SW 1271 (cell line): ENCODE measurements at regions not wholly inside any gene's neighbourhood (a gene's known extent, or its start where the extent isn't known, plus 50 kb on each side); places are given as distances from the start of the nearest gene placed in this dataset.

Source experiments
- DNase-seq, 2 experiments: peaks; one replicate each; lab custom pipeline; 2025; lab: John Stamatoyannopoulos, UW

DNA sequence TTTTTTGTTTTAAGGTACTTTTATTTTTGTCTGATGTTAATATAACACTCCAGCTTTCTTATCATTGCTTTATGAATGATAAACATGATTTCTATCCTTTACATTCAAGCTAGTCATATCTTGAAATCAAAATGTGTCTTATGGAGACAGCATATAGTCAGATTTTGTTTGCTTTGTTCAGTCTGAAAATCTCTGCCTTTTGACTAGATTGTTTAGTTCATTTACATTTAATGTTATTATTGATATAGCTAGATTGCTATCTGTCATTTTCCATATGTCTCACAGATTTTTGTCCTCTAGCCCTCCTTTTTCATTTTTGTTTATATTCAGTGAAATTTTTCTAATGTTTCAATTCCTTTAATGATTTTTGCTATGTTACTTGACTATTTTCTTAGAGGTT lies 332.8 kb downstream of the SMOC2 start:
- no peak for DNase-seq

DNA sequence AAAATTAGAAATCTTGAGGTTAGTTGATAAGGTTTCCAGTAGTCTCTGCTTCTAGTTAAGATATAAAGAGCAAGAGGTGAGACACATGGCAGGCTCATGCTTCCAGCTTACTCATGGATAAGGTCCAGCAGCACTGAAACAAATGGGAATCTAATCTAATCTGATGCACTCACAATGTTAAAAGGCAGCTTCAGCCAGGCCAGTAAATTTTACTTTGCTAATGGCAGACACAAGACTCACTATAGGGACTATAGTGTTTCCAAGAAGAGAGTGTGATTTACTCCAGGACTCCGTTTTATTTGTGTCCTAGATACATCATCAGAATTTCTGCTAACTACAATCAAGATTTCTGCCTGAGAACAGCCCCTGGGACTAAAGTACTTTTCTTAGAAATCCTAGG lies 324.8 kb downstream of the SMOC2 start:
- no peak for DNase-seq

DNA sequence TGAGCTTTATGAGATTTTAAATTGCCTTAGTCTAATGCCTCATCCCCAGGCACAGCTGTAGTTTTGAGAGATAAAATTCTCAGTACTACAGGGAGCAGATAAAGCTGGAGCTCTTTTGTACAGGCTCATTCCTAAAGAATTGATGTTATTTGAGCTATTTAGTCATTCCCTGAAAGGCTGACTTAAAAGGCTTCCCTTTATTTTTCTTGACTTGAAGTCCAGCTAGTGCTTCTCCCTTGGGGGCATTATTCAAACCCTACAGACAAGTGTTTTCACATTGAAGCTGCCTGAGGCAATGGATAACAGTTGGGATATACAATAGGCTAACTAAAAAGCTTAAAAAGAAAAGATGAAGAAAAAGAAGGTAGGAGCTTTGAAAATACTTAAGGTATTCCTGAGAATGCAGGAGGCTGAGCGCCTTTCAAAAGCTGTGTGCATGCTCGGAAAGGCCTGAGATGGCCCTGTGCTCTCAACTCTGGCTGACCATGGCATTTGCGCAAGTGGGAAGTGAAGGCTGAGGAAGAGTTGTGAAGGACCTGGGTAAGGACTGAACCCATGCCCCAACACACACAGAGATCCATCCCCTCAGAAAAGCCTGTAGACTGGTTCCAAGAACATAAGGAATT lies 315.1 kb downstream of the SMOC2 start:
- DNase-seq, result no peak

DNA sequence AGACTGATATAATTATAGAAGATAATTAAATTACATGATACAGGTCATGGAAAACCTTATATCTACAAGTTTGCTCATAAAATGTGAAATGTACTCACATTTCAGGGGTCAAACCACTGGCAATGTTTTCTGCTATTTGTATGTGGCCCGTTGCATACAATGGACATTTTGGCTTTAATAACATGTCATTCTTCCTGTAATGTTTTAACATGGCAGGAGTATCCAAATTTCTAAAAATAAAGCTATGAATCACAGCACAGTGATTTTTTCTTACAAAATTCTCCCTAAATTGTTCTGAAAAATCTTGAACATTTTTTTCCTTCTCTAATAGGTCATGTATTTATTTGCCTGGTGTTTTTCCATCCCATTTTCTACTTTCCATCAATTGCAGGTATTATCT lies 305.7 kb downstream of the SMOC2 start:
- DNase-seq, result no peak

DNA sequence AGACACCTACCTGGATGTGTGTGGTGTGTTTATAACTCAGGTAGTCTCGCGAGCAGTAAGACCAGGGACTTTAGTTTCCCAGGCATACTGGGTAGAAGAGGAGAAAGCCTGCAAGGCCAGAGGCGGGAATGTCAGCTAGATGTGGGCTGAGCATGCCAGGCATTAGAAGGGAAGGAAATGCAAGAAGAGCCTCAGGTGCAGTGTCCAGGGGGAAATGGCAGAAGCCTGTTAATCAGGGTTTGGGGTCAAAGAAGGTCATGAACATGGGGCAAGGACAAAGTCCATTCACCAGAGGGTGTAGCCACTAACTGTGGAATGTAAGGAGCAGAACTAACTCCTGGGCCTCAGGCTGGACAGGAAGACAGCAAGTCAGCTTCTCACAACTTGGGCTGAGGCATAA lies 305.0 kb downstream of the SMOC2 start:
- no peak for DNase-seq

DNA sequence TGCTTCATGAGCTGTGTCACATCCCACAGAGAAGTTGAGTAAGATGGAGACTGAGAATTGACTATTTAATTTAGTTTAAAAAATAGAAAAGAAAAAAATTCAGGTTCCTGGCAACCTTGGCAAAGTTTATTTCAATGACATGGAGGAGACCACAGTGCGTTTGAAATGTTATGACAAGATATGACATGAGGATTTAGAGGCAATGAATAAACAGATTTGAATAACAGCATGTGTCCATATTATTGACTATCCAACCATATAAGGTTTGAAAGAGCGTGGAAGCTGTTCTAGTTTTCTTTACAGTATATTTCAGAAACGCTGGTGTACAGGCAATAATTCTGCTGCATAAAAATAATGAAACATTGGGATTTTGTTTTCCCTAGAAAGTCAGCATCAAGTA lies 303.9 kb downstream of the SMOC2 start:
- no peak for DNase-seq

DNA sequence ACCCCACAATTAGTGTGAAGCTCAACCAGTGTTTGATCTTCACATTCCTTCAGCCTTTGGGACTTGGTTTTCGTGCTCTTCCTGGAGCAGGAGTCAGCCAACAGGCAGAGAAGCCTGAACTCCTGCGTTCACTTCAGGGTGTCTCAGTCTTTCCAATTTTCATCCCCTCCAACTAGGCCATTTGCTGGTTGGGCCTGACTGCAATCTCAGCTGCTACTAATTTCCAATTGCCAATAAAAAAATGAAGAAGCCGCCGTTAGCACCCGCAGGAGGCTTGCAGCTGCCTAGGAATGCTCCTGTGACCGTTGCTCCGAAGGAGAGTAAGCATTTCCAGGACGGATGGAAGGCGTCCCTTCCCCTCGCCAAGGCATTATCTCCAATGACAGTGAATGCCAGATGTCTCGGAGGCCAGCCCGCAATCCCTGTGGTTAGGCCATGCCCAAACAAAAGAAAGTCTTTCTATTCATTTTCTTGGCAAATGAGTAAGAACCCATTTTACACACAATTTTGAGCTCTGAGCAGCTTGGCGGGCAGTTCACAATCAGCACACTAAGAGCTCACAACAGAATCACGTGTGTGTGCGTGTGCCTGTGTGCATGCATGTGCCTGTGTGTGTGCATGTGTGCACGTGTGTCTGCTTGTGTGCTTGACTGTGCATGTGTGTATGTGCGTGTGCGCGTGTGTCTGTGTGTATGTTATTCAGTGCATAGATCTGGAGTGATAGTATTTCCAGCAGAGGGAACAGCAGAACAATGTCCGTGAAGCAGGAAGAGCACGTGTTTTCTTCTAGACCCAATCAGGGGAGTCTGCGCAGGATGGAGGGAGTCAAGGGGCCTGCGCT lies 301.2 kb downstream of the SMOC2 start:
- no peak for DNase-seq

DNA sequence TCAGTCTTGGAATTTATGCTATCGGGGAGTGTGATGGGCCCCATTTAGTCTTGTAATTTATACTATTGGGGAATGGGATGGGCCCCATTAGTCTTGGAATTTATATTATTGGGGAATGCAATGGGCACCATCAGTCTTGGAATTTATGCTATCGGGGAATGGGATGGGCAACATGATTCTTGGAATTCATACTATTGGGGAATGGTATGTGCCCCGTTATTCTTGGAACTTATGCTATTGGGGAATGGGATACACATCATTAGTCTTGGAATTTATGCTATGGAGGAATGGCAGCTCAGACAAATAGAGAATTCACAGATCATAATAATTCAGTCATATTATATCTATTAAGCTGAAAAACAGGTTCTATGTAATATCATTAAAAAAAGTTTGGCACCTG lies 300.3 kb downstream of the SMOC2 start:
- DNase-seq, result no peak

DNA sequence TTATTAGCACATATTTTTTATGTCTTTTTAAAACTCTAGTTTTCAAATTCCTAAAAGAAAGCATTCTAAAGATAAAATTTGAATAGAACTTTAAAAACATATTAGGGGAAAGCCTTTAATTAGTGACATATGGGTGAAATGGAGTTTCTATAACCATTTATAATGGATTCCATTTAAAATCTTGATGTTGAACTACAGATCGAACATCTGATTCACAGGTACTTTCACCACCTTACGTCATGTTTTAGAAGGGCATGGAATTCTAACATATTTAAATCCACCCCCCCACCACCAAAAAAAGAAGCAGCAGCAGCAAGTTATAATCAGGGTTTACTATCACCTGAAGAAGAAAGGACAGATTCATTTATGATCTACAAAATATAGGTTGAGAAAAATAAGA lies 298.4 kb downstream of the SMOC2 start:
- no peak for DNase-seq

DNA sequence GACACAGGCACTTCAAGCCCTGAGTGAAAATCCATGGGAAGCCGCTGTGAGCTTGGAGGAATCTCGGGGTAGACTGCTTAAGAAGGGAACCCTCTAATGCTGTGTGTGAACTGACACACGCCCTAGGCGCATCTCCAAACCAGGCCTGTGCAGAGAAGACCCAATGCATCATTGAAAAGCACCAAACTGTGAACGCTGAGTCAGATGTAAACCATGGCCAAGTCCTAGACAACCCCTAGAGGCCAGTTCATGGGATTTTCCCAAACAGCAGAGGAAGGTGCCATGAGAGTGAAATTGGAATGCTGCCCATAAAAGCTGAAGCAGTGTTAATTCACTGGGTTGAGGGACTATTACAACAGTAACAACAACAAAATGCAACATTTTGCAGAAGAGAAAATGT lies 296.5 kb downstream of the SMOC2 start:
- no peak for DNase-seq

DNA sequence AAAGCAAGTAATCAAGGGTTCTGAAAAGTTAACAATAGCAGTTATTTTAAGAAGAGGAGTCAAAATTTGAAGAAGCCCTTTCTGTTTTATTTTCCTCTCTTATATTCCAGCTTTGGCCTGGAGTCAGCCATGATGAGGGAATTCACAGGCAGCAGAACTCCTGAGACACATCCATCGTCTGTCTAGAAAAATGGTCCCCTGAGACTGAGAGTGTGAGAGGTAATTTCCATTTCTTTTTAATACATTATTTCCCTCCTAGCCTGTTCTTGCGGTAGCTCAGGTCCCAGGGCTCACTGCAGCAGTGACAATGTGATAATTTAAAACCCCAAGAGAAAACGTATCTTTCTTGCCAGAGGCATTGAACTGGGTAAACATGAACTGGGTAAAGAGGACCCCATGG lies 296.0 kb downstream of the SMOC2 start:
- no peak for DNase-seq

DNA sequence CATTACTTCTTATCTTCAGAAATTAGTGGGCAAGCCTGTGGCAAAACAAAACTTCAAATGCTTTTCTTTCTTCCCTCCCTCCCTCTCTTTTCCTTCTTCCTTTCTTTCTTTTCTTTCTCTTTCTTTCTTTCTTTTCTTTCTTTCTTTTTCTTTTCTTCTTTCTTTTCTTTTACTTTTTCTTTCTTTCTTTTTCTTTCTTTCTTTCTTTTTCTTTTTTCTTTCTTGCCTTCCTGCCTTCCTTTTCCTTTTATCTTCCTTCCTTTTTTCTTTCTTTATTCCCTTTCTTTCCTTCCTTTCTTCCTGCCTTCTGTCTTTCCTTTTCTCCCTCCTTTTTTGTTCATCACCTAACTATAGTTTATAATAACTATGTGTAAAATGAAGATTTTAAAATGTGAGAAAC lies 295.1 kb downstream of the SMOC2 start:
- DNase-seq, result no peak

DNA sequence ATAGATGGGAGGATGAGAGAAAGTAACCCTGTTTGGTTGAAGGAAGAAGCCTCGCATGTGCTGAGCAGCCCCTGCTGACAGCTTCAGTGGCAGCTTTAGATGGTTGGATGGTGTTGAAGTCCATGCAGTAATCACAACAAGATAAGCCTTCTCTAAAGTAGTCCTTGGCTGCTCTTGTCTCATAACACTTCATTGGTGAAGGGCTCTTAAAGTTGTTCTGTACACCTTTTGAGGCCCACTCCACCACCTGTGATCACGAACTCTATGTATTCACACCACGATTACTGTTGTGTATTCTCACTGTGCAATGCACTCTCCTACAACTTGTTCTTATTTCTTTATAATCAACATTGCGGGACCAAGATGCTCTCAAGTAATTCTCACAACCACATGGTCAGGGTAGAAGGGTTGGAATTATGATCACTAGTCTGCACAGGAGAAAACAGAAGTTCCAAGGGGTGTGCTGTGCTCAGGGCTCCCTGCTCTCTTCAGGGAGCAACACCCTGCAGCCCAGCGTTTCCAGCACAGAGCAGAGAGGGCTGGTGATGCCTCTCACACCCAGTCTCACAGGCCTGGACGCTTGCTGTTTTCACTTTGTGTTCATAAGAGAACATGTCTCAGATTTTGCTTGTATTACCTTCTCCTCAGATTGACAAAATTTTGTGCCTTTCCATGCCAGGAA lies 294.4 kb downstream of the SMOC2 start:
- DNase-seq, result no peak

DNA sequence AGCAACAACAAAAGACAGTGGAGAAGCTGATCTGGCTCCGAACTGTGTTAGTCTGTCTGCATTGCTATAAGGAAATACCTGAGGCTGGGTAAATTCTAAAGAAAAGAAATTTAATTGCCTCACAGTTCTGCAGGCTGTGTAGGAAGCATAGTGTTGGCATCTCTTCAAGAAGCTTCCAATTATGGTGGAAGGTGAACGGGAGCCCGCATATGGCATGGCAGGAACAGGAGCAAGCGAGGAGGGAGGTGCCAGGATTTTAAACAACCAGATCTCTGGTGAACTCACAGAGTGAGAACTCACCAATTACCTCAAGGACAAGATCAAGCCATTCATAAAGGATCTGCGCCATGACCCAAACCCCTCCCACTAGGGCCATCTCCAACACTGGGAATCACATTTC lies 293.5 kb downstream of the SMOC2 start:
- DNase-seq, result no peak

DNA sequence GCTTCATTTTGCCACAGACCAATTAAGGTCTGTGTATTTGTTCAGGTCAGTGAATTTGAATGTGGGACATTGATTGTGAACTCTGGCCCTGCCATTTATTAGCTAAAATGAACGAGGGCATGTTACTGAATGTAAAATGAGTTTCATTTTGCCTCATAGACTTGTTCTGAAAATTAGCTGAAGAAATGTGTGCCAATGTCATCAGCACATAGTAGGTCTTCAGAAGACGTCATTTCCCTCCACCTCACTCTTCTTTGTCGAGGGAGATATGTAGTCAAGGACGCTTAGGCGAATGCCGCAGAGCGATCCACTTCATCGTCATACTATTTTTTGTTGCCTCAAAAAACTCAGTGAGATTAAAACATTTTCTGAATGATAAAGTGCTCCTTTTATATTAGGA lies 291.7 kb downstream of the SMOC2 start:
- DNase-seq, result no peak

DNA sequence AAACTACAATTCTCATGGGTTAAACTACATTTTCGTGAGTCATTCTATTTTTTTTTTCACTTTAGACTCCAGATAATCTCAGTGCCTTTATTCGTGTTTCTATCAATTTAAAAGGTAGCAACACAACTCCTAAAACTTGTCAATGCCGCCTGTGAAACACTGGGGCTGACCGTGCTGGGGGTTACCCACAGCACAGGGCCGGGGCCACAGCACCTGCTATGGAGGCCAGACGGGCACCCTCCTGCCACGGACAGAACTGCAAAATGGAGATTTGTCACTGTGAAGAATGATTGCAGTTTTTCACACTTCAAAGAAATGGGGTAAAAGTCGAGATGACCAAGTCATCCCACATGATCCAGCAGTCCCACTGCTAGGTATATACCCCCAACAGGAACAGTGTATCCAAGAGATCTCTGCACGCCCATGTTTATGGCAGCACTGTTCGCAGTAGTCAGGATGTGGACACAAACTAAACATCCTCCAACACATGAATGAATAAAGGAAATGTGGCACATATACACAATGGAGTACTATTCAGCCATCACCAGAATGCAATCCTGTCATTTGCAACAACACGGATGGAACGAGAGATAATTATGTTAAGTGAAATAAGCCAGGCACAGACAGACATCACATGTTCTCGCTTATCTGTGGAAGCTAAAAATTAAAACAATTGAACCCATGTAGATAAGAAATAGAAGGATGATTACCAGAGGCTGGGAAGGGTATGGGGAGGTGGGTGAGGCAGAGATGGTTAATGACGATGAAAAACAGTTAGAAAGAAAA lies 290.1 kb downstream of the SMOC2 start:
- no peak for DNase-seq

DNA sequence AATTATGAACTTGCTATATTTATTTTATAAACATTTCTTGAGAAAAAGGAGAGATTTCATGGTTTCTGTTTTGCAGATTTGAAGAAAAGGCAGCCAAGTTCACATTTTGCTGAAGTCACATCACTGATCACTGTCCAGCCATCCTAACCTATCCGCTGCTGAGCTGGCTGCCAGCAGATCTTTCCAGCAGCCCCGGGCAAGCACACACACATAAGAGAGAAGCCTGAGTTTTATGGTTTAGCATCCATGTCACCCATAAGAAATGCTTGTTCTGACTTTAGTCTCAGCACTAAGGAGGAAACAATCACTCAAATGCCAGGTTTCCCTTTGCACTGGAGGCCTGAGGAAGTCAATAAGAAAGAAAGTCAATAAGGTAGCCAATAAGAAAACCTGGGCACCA lies 287.1 kb downstream of the SMOC2 start:
- no peak for DNase-seq

DNA sequence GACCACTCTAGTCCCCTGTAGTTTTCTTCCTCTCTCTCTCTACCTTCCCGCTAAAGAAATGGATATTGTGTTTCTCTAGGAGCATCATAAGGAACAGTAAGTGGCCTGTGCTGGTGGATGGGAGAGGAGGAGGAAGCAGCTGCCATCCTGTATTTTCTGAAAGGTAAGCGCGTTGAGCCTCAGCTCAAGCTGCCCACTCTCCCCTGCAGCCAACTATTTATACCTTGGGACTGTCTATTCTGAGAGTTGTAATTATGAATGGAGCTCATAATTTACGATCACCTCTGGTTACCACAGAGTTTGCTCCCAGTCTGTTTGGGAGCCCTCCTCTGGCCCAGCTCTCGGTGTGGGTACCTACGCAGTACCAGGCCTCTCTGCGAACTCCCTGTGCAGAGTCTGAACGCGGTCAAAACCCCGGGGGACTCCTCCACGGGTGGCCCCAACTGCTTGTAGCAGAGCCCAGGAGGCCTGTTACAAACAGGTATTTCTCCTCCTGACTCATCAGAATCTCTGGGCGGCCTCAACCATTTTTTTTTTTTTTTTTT lies 285.4 kb downstream of the SMOC2 start:
- DNase-seq, result no peak

DNA sequence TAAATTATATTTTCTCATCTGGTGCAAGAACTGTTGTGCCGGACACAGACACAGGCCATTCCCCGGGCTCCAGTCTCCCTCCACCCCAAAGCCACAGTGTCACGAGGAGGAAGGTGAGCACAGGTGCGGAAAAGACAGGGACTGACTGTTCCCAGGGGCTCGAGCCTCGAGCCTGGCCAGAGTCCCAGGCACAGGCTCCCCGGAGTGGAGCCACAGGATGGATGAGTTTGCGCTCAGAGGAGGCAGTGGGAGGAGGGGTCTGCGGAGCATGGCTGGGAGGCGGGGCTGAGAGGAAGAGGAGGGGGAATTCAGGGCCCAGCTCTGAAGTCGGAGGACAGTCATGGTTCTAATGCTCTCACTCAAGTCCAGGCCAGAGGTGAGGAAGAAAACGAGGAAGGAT lies 284.8 kb downstream of the SMOC2 start:
- DNase-seq, result no peak

DNA sequence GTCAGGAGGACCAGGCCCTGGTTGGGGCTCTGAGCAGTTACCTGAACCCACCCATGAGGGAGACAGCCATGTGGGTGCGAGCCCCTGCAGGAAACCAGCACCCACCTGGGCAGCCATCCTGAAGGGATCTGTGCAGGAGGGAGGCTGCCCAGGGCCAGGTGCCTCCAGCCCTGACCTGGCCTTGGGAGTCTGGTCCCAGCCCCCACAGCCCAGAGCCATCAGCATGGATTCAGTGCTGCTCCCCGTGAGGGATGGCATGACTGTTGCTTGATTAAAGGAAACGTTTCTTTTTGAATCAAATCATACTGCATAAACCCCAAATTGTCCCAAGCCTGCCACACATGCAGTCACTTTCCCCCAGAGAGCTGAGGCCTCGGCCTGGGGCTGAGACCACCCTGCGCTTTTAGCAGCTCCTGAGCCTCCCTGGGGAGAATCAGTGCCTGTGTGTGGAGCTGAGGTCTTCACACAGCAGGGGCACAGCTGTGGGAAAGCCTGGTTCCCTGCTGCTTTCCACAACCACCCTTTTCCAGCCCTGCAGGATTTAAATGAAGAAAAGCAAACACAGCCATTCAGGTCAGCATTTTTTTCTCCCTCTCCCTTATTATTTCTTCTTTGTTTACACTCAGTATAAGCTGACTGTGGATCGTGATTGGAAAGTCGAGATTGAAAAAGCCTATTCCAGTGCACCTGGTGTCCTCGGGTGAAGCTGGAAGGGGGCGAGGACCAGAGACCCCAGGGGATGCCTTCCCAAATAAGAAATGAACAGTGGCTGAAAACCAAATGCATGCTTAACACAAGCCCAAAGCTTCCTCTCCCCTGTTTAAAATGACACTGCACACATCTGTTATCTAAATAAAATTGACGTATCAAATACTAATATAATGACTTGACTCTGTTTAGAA lies 283.9 kb downstream of the SMOC2 start:
- DNase-seq, result no peak

DNA sequence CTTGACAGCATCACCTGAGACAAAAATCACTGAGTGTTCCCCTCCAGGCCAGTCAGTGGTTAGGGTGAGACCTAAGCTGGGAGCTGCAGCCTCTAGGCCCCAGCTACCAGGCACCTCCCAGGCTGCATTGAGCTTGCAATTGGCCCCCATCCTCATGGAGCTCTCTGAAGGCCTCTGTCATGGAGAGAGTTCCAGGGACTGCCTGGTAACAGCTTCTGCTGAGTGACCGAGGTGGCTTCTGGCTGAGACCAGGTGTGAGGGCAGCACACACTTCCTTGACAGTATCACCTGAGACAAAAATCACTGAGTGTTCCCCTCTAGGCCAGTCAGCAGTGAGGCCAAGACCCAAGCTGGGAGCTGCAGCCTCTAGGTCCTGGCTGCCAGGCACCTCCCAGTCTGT lies 283.0 kb downstream of the SMOC2 start:
- DNase-seq, result no peak
